IPS DF 4.7 (cell line): ENCODE measurements at regions not wholly inside any gene's neighbourhood (a gene's known extent, or its start where the extent isn't known, plus 50 kb on each side); places are given as distances from the start of the nearest gene placed in this dataset.

Source experiments
- DNase-seq: peaks from one replicate; pipeline ENCODE4 v3.0.0-alpha.2; 2013; ENCODE audit warnings: low spot score; ENCODE audit errors: extremely low read depth

GRCh38 chr4:178264001-178264400 is 821.8 kb upstream of the AGA start:
- DNase-seq = no peak

GRCh38 chr4:178271386-178271785 is 829.1 kb upstream of the AGA start:
- DNase-seq = no peak

DNA sequence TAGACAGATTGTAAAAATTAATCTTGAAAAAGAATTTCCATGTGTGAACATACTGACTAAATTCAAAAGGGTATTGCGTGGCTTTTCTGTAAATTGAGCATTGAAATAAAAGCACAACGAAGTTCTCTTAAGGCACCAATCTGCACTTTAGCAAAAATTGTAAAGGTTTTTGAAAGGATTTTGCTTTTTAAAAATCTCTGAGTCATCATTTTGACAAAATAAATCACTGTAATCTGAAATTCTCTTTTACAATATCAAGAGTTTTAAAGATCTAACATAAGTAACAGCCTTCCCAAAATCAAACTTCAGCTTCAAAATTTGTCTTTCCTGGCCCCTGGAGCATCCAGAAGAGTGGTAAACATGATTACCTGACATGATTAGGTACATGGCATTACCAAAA is 830.9 kb upstream of the AGA start:
- no peak for DNase-seq

- DNase-seq = no peak
Observed at GRCh38 chr4:178275671-178276360, 833.6 kb upstream of the AGA start.

GRCh38 chr4:178280362-178280761 is 838.1 kb upstream of the AGA start:
- DNase-seq = no peak

GRCh38 chr4:178288462-178288861 is 846.2 kb upstream of the AGA start:
- no peak for DNase-seq

GRCh38 chr4:178293601-178294000 is 851.4 kb upstream of the AGA start:
- no peak for DNase-seq

- DNase-seq = no peak
Observed at GRCh38 chr4:178296669-178297068, 854.4 kb upstream of the AGA start.

GRCh38 chr4:178306565-178306964 is 864.3 kb upstream of the AGA start:
- DNase-seq = no peak

GRCh38 chr4:178309890-178310289 is 867.7 kb upstream of the AGA start:
- DNase-seq = no peak

DNA sequence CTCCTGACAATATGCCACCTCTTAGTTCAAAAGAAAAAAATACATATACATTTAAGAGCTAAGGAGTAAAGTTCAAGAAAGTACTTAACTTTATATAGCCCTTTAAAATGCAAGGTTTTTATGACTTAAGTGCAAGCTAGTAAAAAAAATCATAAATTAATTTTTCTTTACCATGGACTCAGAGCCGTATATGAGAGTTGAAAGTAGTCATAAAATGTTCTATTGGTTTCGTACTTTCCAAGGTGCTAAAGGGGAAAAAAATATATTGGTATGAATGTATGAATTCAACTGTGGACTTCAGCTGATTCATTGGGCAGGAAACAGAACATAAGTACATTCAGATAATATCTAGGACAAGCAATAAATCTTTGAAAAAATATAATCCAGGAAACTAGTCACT is 869.8 kb upstream of the AGA start:
- DNase-seq = no peak

- DNase-seq = no peak
Observed at GRCh38 chr4:178314287-178314686, 872.0 kb upstream of the AGA start.

DNA sequence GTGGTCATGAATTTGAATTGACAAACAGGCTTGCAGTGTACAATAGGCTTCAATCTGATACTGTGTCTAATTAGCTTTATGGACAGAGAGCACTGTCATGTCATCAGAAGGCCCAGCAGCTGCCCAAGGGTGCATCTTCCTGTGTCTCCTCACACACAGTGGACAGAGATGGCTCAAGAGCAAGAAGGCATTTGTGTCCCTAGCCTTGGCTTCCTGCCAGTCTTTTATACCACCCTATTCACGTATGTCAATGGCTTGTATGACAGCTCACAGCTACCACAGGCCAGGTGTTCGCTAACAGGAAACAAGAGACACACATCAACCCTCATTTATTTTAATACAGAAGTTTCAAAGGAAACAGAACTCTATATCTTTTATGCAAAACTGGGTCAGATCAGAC is 874.0 kb upstream of the AGA start:
- DNase-seq = no peak

DNA sequence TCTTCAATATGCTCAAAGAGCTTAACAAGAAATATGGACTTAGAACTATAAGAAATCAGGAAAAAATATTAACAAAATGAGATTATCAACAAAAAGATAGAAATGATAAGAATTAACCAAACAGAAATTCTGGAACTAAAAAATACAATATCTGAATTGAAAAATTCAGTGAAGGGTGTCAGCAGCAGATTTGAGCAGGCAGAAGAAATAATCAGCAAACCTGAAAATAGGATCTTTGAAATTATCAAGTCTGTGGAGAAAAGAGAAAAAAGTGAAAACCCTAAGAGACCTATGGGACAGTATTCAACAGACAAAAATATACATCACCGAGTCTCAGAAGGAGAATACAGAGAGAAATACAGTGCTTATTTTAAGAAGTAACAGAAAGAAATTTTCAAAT is 877.8 kb upstream of the AGA start:
- no peak for DNase-seq

- DNase-seq = no peak
Observed at GRCh38 chr4:178322524-178323183, 880.4 kb upstream of the AGA start.

DNA sequence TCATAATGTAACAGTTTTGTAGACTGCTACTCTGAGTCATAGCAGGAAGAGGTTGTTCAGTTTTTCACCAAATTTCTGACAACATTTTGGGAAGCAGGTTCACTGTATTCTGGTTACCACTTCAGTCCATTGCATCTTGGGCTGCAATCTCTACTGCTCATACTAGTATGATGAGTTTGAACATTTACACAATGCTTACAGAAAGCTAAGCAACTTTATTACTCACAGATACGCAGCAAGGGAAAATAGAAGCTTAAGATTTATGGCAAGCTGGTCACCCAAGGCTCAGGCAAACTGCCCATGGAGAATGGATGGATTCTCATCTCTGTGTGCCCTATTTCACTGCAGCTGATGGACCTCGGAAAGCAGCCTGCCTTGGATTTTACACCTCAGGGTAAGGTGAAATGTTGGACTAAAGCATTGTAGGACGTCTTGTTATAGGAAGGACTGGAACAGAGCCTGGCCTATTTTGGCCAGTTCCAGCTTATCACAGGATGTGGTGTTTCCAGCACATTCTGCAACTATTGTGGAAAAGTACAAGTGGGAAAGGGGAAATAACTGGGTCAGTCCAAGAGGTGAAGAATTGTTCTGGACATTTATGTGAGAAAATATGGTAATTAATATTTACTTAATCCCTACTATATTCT is 887.1 kb upstream of the AGA start:
- no peak for DNase-seq

GRCh38 chr4:178333355-178333754 is 891.1 kb upstream of the AGA start:
- no peak for DNase-seq

DNA sequence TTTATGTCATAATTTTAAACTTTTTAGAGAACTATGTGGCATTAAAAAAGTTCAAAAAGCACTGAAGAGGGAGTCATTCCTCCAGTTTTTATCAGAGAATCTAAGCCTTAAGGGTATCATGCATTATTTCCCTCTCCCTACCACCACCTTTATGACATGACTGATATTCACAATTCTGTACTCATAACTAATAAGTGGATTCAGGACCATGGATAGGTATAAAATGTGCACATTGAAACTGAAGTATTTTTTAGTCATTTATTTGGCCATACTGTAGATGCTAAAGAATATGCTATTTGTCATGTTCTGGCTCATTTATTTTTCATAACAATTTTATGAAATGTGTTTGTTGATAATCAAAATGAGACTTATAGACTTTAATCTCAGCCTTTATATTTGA is 897.5 kb upstream of the AGA start:
- DNase-seq = no peak

DNA sequence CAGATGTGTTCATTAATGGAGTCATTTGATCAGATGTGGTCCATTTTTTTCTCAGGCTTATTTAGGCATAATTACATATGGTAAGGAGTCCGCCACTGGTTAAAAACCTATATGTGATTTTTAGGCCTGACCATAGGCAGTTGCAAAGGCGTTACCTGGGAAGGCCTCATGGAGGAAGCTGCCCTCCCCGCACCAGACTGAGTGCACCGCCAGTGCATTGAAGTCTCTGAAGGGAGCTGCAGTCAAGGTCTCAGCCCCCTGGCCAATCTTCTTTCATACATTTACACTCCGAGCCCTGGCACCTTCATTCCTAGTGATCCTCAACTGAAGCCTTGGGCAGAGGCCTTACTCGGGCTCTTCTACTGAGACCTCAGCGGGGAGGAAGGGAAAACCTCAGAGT is 898.2 kb upstream of the AGA start:
- DNase-seq = no peak

DNA sequence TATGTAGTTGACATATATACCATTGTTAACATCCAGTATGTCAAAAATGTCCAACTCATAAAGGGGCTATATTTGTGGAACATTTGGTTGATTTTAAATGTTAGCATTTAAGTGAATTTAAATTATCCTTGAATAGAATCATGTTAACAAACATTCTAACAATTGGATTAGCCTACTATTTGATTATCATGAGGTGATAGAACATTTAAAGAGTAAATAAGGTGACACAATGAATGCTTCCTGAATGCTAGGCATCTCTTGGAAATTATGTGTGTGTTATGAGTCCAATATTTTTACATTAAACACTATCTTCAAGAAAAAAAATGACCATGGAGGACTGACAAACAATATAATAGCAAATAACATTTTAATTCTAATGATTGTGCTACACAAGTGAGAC is 901.9 kb upstream of the AGA start:
- DNase-seq = no peak

GRCh38 chr4:178347111-178347510 is 904.9 kb upstream of the AGA start:
- DNase-seq = no peak

GRCh38 chr4:178349601-178350000 is 907.4 kb upstream of the AGA start:
- DNase-seq = no peak

DNA sequence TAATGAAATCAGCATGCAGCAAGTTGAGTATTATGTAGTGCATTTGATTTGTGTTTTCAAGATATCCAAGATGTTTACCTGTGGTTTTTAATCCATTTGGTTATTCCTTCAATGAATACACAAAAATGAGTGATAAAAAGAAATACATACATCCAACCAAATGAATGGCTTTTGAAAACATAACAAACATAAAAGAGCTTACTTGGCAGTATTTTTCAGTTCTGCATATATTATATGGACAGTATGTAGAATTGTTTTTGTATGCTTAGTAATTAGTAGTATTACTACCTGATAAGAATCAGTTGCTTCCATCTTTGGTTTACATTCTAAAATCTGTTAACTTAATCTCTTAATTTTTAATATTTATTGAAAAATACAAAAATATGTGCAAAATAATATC is 908.9 kb upstream of the AGA start:
- DNase-seq = no peak
